Right lobe of liver (tissue), 6 donors: ENCODE measurements at regions not wholly inside any gene's neighbourhood (a gene's known extent, or its start where the extent isn't known, plus 50 kb on each side); places are given as distances from the start of the nearest gene placed in this dataset.

ENCODE experiments used
- ATAC-seq, 4 donors: fragments of 200-7000 bp; cut with Tn5 transposase; one replicate each; pipeline ENCODE4 v1.9.1; 2020; ENCODE audit warnings: mild to moderate bottlenecking in 4 of 4, moderate library complexity in 4 of 4
- DNase-seq, 3 donors: peaks; one replicate each; pipeline ENCODE4 v3.0.0-alpha.2; 2020
- H3K27ac ChIP-seq, 3 donors: fragments of 200-600 bp; one replicate each; pipeline ENCODE4 v1.8.0; 2022
- H3K27me3 ChIP-seq, 2 donors: fragments of 200-600 bp; one replicate each; pipeline ENCODE4 v1.8.0; 2022
- H3K36me3 ChIP-seq, 4 donors: fragments of 200-600 bp; sonication (generic) in 1 of 4; one replicate each; pipeline versions ENCODE4 v1.5.1 to v1.8.0; 2017 to 2022; ENCODE audit warnings: control low read depth in 1 of 4
- H3K4me1 ChIP-seq, 4 donors: fragments of 200-600 bp; sonication (generic) in 1 of 4; one replicate each; pipeline versions ENCODE4 v1.5.1 to v1.8.0; 2017 to 2022; ENCODE audit warnings: control low read depth in 1 of 4
- H3K4me3 ChIP-seq, 3 donors: fragments of 200-600 bp; one replicate each; pipeline ENCODE4 v1.8.0; 2022
- H3K9me3 ChIP-seq, 4 donors: fragments of 200-600 bp; sonication (generic) in 1 of 4; one replicate each; pipeline versions ENCODE4 v1.5.1 to v1.8.0; 2017 to 2022; ENCODE audit warnings: control low read depth in 1 of 4
- POLR2A ChIP-seq: fragments of 450-650 bp; IDR thresholded peaks from one replicate; pipeline ENCODE4 v1.6.1; 2017; ENCODE audit warnings: antibody characterized with exemption, mild to moderate bottlenecking
- WGBS: methylation state at CpG from one replicate; pipeline ENCODE4 v1.1.6; 2018; ENCODE audit warnings: low coverage, low lambda C conversion rate; ENCODE audit not compliant: insufficient coverage; ENCODE audit errors: missing lambda C conversion rate; 5-methylcytosine and 5-hydroxymethylcytosine counted together
- intact Hi-C, 2 donors: fragments of 100-400 bp; cut with DNase I; formaldehyde crosslinking; loops; one replicate each; pipeline versions ENCODE4 v1.11.2 to v1.14.1; 2022
- TF ChIP-seq, protein P1 (sequence below), 4 donors: fragments of 200-600 bp in 3 of 4; fragments of 450-650 bp in 1 of 4; IDR thresholded peaks; one replicate each; pipeline versions ENCODE4 v1.5.1 to v1.8.0; 2016 to 2022; ENCODE audit warnings: antibody characterized with exemption in 4 of 4, mild to moderate bottlenecking in 2 of 4
- donor health status: DM: no; HTN: yes; CAD: no.
- donor health status: DM: no; HTN: no; CAD: no.
- donor health status: DM: no; HTN: no; CAD: no.
- donor health status: DM: no; HTN: yes; CAD: no.
- donor health status: DM: no; HTN: yes; CAD: no.

DNA sequence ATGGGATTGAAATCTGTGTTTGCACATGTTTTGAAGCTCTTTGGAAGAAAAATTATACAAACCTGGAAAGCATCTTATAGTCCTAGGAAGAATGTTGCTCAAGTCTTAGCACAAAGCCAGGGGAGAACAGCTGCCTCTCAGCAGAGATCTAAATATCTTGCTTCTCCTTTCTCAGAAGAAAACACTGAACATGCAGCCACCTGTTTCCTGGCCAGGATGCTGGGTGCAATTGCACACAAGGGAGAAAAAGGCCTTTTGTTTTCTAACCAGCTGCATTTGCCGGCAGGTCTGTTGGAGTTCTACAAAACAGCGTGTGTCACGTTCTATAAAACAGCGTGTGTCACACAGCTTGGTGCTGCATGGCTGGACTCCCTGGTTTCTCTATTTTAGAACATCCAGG lies 259.6 kb upstream of the PLD5 start:
- DNase-seq: no peak
- WGBS: 53% methylated on average over 4 of the region's 4 CpGs
- TF ChIP-seq POLR2A: no peak
- TF ChIP-seq, protein P1, sequence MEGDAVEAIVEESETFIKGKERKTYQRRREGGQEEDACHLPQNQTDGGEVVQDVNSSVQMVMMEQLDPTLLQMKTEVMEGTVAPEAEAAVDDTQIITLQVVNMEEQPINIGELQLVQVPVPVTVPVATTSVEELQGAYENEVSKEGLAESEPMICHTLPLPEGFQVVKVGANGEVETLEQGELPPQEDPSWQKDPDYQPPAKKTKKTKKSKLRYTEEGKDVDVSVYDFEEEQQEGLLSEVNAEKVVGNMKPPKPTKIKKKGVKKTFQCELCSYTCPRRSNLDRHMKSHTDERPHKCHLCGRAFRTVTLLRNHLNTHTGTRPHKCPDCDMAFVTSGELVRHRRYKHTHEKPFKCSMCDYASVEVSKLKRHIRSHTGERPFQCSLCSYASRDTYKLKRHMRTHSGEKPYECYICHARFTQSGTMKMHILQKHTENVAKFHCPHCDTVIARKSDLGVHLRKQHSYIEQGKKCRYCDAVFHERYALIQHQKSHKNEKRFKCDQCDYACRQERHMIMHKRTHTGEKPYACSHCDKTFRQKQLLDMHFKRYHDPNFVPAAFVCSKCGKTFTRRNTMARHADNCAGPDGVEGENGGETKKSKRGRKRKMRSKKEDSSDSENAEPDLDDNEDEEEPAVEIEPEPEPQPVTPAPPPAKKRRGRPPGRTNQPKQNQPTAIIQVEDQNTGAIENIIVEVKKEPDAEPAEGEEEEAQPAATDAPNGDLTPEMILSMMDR (IDR thresholded peaks at IDR 0.05): no peak

GRCh38 chr1:242774256-242774655 lies 249.8 kb upstream of the PLD5 start:
- Histone ChIP-seq H3K36me3 (no peaks in the 10 kb centered on the region), H3K9me3 (no peaks in the 10 kb centered on the region), H3K27ac (no peak overlapping the region), H3K4me3 (no peak overlapping the region), H3K4me1 (no peaks in the 10 kb centered on the region), H3K27me3 (no peaks in the 10 kb centered on the region)
- ATAC-seq (no peak), DNase-seq (no peak)
- TF ChIP-seq, protein P1 (IDR thresholded peaks at IDR 0.05): no peak
- no peak for TF ChIP-seq POLR2A
- WGBS: no CpG with 5 or more reads among the region's 20 CpGs
- intact Hi-C loops: no loop called here

More for the DNA sequence above, 259.6 kb upstream of the PLD5 start:
- no peak for ATAC-seq
- no peak overlapping the region for H3K4me3 ChIP-seq
- no peaks in the 10 kb centered on the region for H3K9me3 ChIP-seq
- no peaks in the 10 kb centered on the region for H3K27me3 ChIP-seq
- H3K27ac ChIP-seq: no peak overlapping the region
- intact Hi-C loops: no loop called here
- no peaks in the 10 kb centered on the region for H3K4me1 ChIP-seq
- no peaks in the 10 kb centered on the region for H3K36me3 ChIP-seq

DNA sequence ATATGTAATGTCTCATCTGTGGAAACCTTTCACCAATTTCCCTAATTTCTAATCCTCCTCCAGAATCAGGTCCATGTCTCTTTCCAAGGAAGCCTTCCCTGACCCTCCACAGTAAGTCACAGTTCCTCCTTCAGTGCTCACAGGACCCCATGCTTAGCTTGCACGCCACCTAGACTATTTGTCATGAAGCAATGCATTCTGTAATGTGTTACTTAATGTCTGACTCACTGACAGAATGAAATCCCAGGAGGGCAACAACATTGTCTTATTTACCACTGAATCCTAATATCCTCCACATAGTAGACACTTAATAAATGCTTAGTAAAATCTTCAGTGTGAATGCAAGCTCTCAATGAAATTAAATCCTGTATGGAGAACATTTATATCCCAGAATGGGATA lies 245.9 kb upstream of the PLD5 start:
- H3K4me1 ChIP-seq: no peaks in the 10 kb centered on the region
- H3K36me3 ChIP-seq: no peaks in the 10 kb centered on the region
- H3K27me3 ChIP-seq: no peaks in the 10 kb centered on the region
- 33% methylated on average over 1 of the region's 1 CpG for WGBS
- ATAC-seq (no peak), DNase-seq (no peak)
- TF ChIP-seq, protein P1 (IDR thresholded peaks at IDR 0.05): no peak
- no peak for TF ChIP-seq POLR2A
- no peaks in the 10 kb centered on the region for H3K9me3 ChIP-seq
- H3K27ac ChIP-seq: no peak overlapping the region
- no peak overlapping the region for H3K4me3 ChIP-seq
- intact Hi-C loops: no loop called here

DNA sequence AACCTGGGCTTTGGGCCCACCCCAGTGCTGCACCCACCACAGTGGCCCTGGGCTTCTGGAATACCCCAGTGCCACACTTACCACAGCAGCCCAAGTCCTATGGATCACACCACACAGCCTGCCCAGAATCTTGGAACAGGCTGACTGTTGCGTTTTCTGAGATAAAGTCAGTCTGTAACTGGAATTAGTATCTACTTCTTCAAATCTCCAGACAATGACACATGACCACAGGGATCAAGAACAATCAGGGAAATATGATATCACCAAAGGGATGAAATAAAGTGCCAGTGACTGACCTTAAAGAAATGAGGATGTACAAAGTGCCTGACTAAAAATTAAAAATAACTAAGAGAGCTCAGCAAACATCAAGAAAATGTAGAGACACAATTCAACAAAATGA lies 239.7 kb upstream of the PLD5 start:
- 73% methylated on average over 1 of the region's 1 CpG for WGBS
- intact Hi-C loops: no loop called here
- Histone ChIP-seq H3K4me3 (no peak overlapping the region), H3K9me3 (no peaks in the 10 kb centered on the region), H3K36me3 (no peaks in the 10 kb centered on the region), H3K27ac (no peak overlapping the region), H3K4me1 (no peaks in the 10 kb centered on the region), H3K27me3 (no peaks in the 10 kb centered on the region)
- no peak for TF ChIP-seq POLR2A
- TF ChIP-seq, protein P1 (IDR thresholded peaks at IDR 0.05): no peak
- DNase-seq: no peak
- no peak for ATAC-seq

DNA sequence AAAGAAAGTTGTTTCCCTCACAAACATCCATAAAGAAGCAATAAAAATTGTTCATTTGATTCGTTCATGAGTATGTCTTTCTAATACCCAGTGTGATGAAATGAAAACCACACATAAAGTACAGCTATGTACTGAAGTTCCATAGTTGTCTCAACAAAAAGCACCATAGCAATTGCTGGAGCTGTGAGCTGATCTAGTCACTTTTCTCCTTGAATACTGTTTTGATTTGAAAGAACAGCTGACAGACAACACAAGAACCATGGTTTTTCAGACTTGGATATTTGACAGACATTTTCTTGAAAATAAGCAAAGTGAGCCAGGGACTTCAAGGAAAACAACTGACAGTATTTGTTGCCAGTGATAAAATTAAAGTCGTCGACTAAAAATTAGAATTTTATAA lies 237.1 kb upstream of the PLD5 start:
- 41% methylated on average over 3 of the region's 3 CpGs for WGBS
- TF ChIP-seq, protein P1 (IDR thresholded peaks at IDR 0.05): no peak
- TF ChIP-seq POLR2A: no peak
- no peak for DNase-seq
- intact Hi-C loops: no loop called here
- H3K4me1 ChIP-seq: no peaks in the 10 kb centered on the region
- H3K27me3 ChIP-seq: no peaks in the 10 kb centered on the region
- no peak overlapping the region for H3K27ac ChIP-seq
- no peaks in the 10 kb centered on the region for H3K9me3 ChIP-seq
- H3K36me3 ChIP-seq: no peaks in the 10 kb centered on the region
- ATAC-seq: no peak
- no peak overlapping the region for H3K4me3 ChIP-seq
